Astrocyte of the cerebellum (primary cell): ENCODE measurements at regions not wholly inside any gene's neighbourhood (a gene's known extent, or its start where the extent isn't known, plus 50 kb on each side); places are given as distances from the start of the nearest gene placed in this dataset.

ENCODE experiments used
- DNase-seq: peaks from one replicate; pipeline ENCODE4 v3.0.0-alpha.2; 2011; ENCODE audit warnings: low read depth
- H3K4me3 ChIP-seq: 2 replicates; pipeline ENCODE4 v1.5.1; 2011; ENCODE audit warnings: mild to moderate bottlenecking, low read depth, low read length, moderate library complexity
- CTCF ChIP-seq: IDR thresholded peaks from 2 replicates; pipeline ENCODE4 v1.5.1; 2012; ENCODE audit warnings: low read length, low read depth, moderate library complexity, mild to moderate bottlenecking; ENCODE audit errors: missing control alignments
- in situ Hi-C: cut with HindIII; loops from 2 replicates; pipeline ENCODE4 v1.10.0; 2017; ENCODE audit warnings: low sequenced_read_pairs

GRCh38 chr5:2130361-2130760 is 247.6 kb upstream of the IRX4 start:
- in situ Hi-C loops = no loop called here
- no peak for TF ChIP-seq CTCF
- no peak overlapping the region for H3K4me3 ChIP-seq
- no peak for DNase-seq

DNA sequence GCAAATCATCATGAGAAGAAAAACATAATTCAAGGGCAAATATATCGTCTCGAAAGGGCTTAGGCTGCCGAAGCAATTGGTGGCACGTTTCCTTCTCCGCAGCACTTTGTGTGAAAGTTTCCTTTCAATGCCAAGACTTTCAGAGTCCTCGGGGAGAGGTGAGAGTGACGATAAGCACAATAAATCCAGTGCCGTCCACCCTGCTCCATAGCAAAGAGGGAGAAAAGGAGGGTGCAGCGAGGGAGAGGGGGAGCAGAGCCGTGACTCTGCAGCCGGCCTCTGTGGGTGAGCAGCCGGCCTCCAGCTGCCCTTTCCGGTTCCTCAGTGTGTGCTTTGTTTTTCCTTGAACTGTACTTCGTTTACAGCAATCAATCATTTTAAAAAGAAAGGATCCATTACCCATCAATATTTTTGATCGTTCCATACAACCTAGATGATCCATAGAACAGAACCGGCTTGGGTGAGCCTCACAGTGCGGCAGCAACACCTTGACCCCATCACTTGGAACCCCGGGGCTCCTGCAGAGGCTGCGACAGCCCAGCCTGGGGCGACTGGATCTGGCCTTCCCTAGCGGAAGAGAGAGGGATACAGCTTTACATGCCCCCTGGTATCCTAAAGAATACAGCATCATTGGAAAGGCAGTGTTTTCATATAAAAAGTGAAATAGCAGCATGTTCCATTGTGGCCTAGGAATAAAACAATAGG is 247.0 kb upstream of the IRX4 start:
- H3K4me3 ChIP-seq = no peak overlapping the region
- no peak for TF ChIP-seq CTCF
- no peak for DNase-seq
- in situ Hi-C loops = no loop called here

DNA sequence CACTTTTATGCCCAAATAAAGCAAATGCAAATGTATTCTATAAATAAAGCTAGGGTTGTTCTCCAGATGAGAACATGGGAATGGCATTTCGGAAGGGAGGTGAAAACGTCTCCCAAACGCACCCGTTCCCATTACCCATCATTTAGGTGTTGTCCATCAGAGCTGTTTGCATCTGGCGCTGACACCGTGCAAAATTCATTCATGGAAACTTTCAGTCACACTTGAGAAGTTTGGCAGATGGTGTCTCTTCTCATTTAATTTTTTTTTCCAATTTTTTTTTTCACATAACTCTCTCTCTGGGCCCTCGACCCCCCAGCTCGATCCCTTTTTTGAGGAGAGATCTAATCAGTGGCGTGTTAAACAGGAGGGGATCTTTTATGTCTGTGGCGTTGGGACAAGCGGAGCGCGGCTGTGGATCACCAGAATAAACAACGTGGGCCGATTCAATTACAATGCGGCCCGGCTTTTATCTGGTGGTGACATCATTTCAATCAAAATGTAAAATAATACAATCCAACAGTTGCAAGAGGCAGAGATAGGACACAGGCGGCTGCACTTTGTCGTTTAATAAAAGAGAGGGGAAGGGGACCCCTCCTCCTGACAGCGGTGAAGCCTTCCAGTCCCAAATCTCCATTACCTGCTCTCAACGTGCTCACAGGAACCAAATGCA is 246.1 kb upstream of the IRX4 start:
- H3K4me3 ChIP-seq = no peak overlapping the region
- in situ Hi-C loops = no loop called here

GRCh38 chr5:2126512-2126911 is 243.8 kb upstream of the IRX4 start:
- DNase-seq = no peak
- no peak overlapping the region for H3K4me3 ChIP-seq
- TF ChIP-seq CTCF = no peak
- in situ Hi-C loops = no loop called here

More for the DNA sequence above, 246.1 kb upstream of the IRX4 start:
- DNase-seq = no peak
- TF ChIP-seq CTCF = no peak

- TF ChIP-seq CTCF = no peak
- H3K4me3 ChIP-seq = no peak overlapping the region
- in situ Hi-C loops = no loop called here
- no peak for DNase-seq
Observed at GRCh38 chr5:2125901-2126265, 243.2 kb upstream of the IRX4 start.

GRCh38 chr5:2125171-2125900 is 242.6 kb upstream of the IRX4 start:
- no peak for TF ChIP-seq CTCF
- DNase-seq = no peak
- H3K4me3 ChIP-seq = no peak overlapping the region
- in situ Hi-C loops = no loop called here
